Astrocyte (in vitro differentiated cells and primary cell): ENCODE measurements at regions not wholly inside any gene's neighbourhood (a gene's known extent, or its start where the extent isn't known, plus 50 kb on each side); places are given as distances from the start of the nearest gene placed in this dataset.

Source experiments
- EZH2 ChIP-seq: IDR thresholded peaks from 2 replicates; pipeline ENCODE4 v1.6.1; 2012; ENCODE audit warnings: mild to moderate bottlenecking, low read length, inconsistent platforms; ENCODE audit not compliant: insufficient read depth
- TF ChIP-seq, protein P1 (sequence below): IDR thresholded peaks from 2 replicates; pipeline ENCODE4 v1.5.1; 2011; ENCODE audit warnings: low read depth, mild to moderate bottlenecking, inconsistent platforms, low read length, moderate library complexity; ENCODE audit not compliant: insufficient read depth

DNA sequence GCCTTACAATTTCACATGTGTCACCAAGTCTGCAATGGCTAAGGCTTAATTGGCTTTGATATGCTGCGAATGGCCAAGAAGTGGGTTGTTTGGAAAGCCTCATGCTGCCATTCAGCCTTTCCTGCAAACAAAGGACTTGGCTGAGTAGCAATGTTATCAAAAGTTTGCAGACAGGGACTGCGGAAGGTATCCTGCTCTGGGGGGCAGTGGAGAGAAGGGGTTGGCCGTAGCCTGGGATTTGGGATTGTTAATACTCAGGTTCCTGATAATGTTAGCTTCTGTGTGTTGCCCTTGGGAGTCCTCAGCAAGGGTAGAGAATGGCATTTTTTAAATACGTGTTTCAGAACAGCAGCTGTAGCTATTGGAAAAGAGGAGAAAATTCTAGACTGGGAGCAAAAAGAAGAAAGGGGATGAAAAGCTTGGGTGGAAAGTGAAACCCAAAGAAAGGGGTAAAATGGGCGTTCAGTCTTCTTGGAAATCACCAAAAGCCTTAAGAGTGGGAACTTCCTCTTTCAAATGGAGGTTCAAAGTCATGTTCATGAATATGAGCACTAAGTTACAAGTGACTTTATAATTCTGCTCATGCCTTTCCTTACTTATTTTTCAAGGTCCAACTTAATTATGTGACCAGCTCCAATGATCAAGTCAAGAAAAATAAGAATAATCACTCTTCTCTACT lies 325.1 kb downstream of the RNF144A start:
- TF ChIP-seq, protein P1, sequence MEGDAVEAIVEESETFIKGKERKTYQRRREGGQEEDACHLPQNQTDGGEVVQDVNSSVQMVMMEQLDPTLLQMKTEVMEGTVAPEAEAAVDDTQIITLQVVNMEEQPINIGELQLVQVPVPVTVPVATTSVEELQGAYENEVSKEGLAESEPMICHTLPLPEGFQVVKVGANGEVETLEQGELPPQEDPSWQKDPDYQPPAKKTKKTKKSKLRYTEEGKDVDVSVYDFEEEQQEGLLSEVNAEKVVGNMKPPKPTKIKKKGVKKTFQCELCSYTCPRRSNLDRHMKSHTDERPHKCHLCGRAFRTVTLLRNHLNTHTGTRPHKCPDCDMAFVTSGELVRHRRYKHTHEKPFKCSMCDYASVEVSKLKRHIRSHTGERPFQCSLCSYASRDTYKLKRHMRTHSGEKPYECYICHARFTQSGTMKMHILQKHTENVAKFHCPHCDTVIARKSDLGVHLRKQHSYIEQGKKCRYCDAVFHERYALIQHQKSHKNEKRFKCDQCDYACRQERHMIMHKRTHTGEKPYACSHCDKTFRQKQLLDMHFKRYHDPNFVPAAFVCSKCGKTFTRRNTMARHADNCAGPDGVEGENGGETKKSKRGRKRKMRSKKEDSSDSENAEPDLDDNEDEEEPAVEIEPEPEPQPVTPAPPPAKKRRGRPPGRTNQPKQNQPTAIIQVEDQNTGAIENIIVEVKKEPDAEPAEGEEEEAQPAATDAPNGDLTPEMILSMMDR: no peak
- TF ChIP-seq EZH2: no peak
